Endothelial cell of umbilical vein (primary cell): ENCODE measurements at regions not wholly inside any gene's neighbourhood (a gene's known extent, or its start where the extent isn't known, plus 50 kb on each side); places are given as distances from the start of the nearest gene placed in this dataset.

Experiments
- BruUV-seq: library from RNA; stranded (reverse); fragments of 400-500 nt; replicated peaks from 2 replicates; lab custom pipeline; 2021; lab: Mats Ljungman, UMichigan
- CTCF ChIA-PET: fragments of 300-600, 350-600 bp; sonication (Branson Sonifier 250); formaldehyde crosslinking; loops from one replicate; lab custom pipeline; 2021; ENCODE audit warnings: antibody characterized with exemption, inconsistent platforms; lab: Charles Lee
- POLR2A ChIA-PET: fragments of 300-600, 350-600 bp; sonication (Branson Sonifier 250); formaldehyde crosslinking; loops from one replicate; lab custom pipeline; 2021; ENCODE audit warnings: antibody characterized with exemption, inconsistent platforms; lab: Charles Lee
- DNase-seq: peaks from one replicate; pipeline ENCODE4 v3.0.0-alpha.2; 2011; ENCODE audit warnings: low read depth, low spot score
- FAIRE-seq: peaks from 2 replicates; lab custom pipeline; 2011; peaks lifted over from hg19 to GRCh38; lab: Jason Lieb, UNC
- H2AFZ ChIP-seq: 2 replicates; pipeline ENCODE4 v1.6.0; 2012; ENCODE audit warnings: low read depth, low read length, control low read depth, inconsistent platforms
- H3K27ac ChIP-seq: 2 replicates; pipeline ENCODE4 v1.5.1; 2011; ENCODE audit warnings: low read depth, mild to moderate bottlenecking, control low read depth, low read length, moderate library complexity; ENCODE audit not compliant: insufficient read depth
- H3K27me3 ChIP-seq, 2 experiments: 2 replicates each; pipeline versions ENCODE4 v1.6.0 to v1.6.1; 2011; ENCODE audit warnings: low read length in 2 of 2, mixed read lengths in 1 of 2; ENCODE audit not compliant: control insufficient read depth in 2 of 2, insufficient read depth in 2 of 2
- H3K36me3 ChIP-seq, 2 experiments: 2 replicates in 1 of 2; 3 replicates in 1 of 2; pipeline ENCODE4 v1.5.1; 2011; ENCODE audit warnings: low read length in 2 of 2, mild to moderate bottlenecking in 1 of 2, moderate library complexity in 1 of 2; ENCODE audit not compliant: control insufficient read depth in 2 of 2, insufficient read depth in 2 of 2; ENCODE audit errors: extremely low read depth in 1 of 2
- H3K4me1 ChIP-seq: 3 replicates; pipeline ENCODE4 v1.5.1; 2011; ENCODE audit warnings: mild to moderate bottlenecking, low read length; ENCODE audit not compliant: control insufficient read depth, insufficient read depth; ENCODE audit errors: extremely low read depth
- H3K4me2 ChIP-seq: 2 replicates; pipeline ENCODE4 v1.6.1; 2011; ENCODE audit warnings: low read length, control low read depth, mixed read lengths; ENCODE audit not compliant: insufficient read depth
- H3K4me3 ChIP-seq, 3 experiments: fragments of 200-600 bp in 1 of 3; sonication (generic), shearing (Covaris generic) in 1 of 3; replicated peaks in 1 of 3; 2 replicates each; pipeline ENCODE4 v1.5.1; 2011 to 2016; ENCODE audit warnings: control low read depth in 3 of 3, low read length in 3 of 3, mild to moderate bottlenecking in 2 of 3, inconsistent platforms in 1 of 3, low read depth in 1 of 3, moderate library complexity in 1 of 3; ENCODE audit not compliant: insufficient read depth in 1 of 3
- H3K79me2 ChIP-seq: 2 replicates; pipeline ENCODE4 v1.6.0; 2012; ENCODE audit warnings: low read length, inconsistent platforms; ENCODE audit not compliant: control insufficient read depth, insufficient read depth
- H3K9ac ChIP-seq: replicated peaks from 2 replicates; pipeline ENCODE3; 2011; ENCODE audit warnings: low read length, control low read depth; ENCODE audit not compliant: insufficient read depth; ENCODE audit errors: extremely low read depth
- H3K9me1 ChIP-seq: replicated peaks from 3 replicates; pipeline ENCODE4 v1.6.0; 2011; ENCODE audit warnings: mild to moderate bottlenecking, low read length; ENCODE audit not compliant: control insufficient read depth, insufficient read depth; ENCODE audit errors: extremely low read depth
- H3K9me3 ChIP-seq: replicated peaks from 2 replicates; pipeline ENCODE4 v1.5.1; 2012; ENCODE audit warnings: low read length, inconsistent platforms; ENCODE audit not compliant: control insufficient read depth, insufficient read depth
- H4K20me1 ChIP-seq: replicated peaks from 2 replicates; pipeline ENCODE3; 2011; ENCODE audit warnings: mild to moderate bottlenecking, low read length; ENCODE audit not compliant: control insufficient read depth, insufficient read depth; ENCODE audit errors: extremely low read depth
- EZH2 ChIP-seq: IDR thresholded peaks from 2 replicates; pipeline ENCODE4 v1.6.1; 2012; ENCODE audit warnings: borderline replicate concordance, low read depth, mild to moderate bottlenecking, moderate library complexity, low read length, inconsistent platforms; ENCODE audit not compliant: severe bottlenecking
- FOS ChIP-seq: IDR thresholded peaks from 2 replicates; pipeline ENCODE4 v1.6.1; 2011; ENCODE audit warnings: mild to moderate bottlenecking, low read length, moderate library complexity, borderline replicate concordance; ENCODE audit not compliant: insufficient read depth
- GATA2 ChIP-seq: IDR thresholded peaks from 2 replicates; pipeline ENCODE4 v1.7.0; 2011; ENCODE audit warnings: low read depth, mild to moderate bottlenecking, moderate library complexity, mixed read lengths, low read length; ENCODE audit not compliant: insufficient read length, insufficient read depth
- JUN ChIP-seq: IDR thresholded peaks from 2 replicates; pipeline ENCODE4 v1.6.1; 2011; ENCODE audit warnings: borderline replicate concordance, low read depth; ENCODE audit not compliant: insufficient read length, insufficient read depth
- MYC ChIP-seq: IDR thresholded peaks from one replicate; pipeline ENCODE4 v1.6.1; 2011; ENCODE audit warnings: mild to moderate bottlenecking, low read depth, low read length
- POLR2A ChIP-seq: IDR thresholded peaks from 2 replicates; pipeline ENCODE4 v1.6.1; 2012; ENCODE audit warnings: low read depth, mild to moderate bottlenecking, control low read depth, low read length
- POLR2AphosphoS5 ChIP-seq: IDR thresholded peaks from 2 replicates; pipeline ENCODE4 v1.6.1; 2012; ENCODE audit warnings: low read depth, mild to moderate bottlenecking, control low read depth, low read length, moderate library complexity; ENCODE audit not compliant: insufficient read depth
- dilution Hi-C: fragments of 300-500 bp; cut with MboI; formaldehyde crosslinking; loops from one replicate; pipeline ENCODE4 v1.15.0; 2019; ENCODE audit warnings: low sequenced_read_pairs; ENCODE audit not compliant: extremely low pct_ligation_motif_present
- intact Hi-C: fragments of 100-400 bp; cut with micrococcal nuclease; formaldehyde crosslinking; loops from one replicate; pipeline ENCODE4 v1.10.0; 2022
- TF ChIP-seq, protein P1 (sequence below): IDR thresholded peaks from 2 replicates; pipeline ENCODE4 v1.6.1; 2011; ENCODE audit not compliant: insufficient read depth, insufficient read length
- TF ChIP-seq, protein P2 (sequence below), 2 donors: IDR thresholded peaks; 1 replicate in 1 of 2; 2 replicates in 1 of 2; pipeline ENCODE4 v1.5.1; 2011; ENCODE audit warnings: low read length in 2 of 2, mild to moderate bottlenecking in 2 of 2, moderate library complexity in 2 of 2, control low read depth in 1 of 2, inconsistent platforms in 1 of 2, low read depth in 1 of 2; ENCODE audit not compliant: insufficient read depth in 1 of 2; ENCODE audit errors: extremely low read depth in 1 of 2

DNA sequence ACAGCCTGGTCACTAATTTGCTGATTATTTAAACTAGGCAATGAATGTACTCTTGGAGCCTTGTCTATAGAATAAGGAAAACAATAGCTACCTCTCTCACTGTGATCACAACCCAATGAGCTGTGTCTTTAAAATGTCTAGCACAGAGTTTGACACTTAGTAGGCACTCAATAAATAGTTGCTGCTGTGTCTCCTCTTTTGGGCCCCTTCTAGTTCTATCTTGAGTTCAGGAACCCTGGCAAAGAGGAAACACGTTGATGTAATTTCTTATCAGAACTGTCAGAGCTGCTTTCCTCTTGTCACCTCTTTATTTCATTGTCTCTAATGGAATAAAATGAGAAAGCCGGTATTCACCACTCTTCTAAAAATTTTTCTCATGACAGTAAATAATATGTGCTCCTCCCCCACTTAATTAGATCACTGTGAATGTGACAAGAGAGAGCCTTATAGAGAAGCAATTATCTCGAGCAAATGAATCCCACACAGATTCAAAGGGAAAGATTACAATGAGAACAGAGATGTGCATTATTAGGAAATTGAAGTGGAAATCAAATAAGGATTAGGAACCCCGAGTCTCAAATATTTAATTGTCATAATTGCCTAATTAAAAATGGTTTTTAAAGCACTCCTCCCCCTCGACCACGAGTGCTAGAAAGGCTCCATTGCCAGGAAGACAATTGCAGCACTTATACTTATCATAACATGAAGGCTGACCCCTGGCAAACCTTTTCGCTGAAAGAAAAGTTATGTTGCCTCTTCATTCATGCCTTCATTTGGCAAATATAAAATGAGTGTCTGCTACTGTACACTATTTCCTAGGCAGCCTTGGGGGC, 175.0 kb upstream of the BDNF start:
- intact Hi-C loops (no loop called here), dilution Hi-C loops (no loop called here)
- POLR2A ChIA-PET, result no interaction called here
- Histone ChIP-seq H3K9me3 (no peaks in the 10 kb centered on the region), H3K4me3 (no peak overlapping the region), H3K79me2 (no peaks in the 10 kb centered on the region), H4K20me1 (no peaks in the 10 kb centered on the region), H3K27ac (no peak overlapping the region), H3K9me1 (no peaks in the 10 kb centered on the region), H3K36me3 (no peaks in the 10 kb centered on the region), H3K27me3 (peaks cover 0 to 3% of the 10 kb centered on the region in 2 experiments), H3K4me1 (no peaks in the 10 kb centered on the region), H2AFZ (no peak overlapping the region), H3K9ac (no peak overlapping the region), H3K4me2 (no peak overlapping the region)
- DNase-seq (no peak), FAIRE-seq (no peak)
- no TSS peak for BruUV-seq
- CTCF ChIA-PET, result interaction anchor here (1.1 to 1.5 kb wide), 2 partner anchors 9 to 35 kb away, joined by 4 to 5 read pairs; no protein-coding TSS in a partner anchor
- TF ChIP-seq EZH2 (no peak), POLR2AphosphoS5 (no peak), JUN (no peak), MYC (no peak), FOS (no peak), GATA2 (no peak), POLR2A (no peak)
- TF ChIP-seq, protein P1, sequence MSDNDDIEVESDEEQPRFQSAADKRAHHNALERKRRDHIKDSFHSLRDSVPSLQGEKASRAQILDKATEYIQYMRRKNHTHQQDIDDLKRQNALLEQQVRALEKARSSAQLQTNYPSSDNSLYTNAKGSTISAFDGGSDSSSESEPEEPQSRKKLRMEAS, result no peak
- TF ChIP-seq, protein P2, sequence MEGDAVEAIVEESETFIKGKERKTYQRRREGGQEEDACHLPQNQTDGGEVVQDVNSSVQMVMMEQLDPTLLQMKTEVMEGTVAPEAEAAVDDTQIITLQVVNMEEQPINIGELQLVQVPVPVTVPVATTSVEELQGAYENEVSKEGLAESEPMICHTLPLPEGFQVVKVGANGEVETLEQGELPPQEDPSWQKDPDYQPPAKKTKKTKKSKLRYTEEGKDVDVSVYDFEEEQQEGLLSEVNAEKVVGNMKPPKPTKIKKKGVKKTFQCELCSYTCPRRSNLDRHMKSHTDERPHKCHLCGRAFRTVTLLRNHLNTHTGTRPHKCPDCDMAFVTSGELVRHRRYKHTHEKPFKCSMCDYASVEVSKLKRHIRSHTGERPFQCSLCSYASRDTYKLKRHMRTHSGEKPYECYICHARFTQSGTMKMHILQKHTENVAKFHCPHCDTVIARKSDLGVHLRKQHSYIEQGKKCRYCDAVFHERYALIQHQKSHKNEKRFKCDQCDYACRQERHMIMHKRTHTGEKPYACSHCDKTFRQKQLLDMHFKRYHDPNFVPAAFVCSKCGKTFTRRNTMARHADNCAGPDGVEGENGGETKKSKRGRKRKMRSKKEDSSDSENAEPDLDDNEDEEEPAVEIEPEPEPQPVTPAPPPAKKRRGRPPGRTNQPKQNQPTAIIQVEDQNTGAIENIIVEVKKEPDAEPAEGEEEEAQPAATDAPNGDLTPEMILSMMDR (IDR thresholded peaks at IDR 0.05; ENCODE audit: extremely low read depth in 1 of 2, insufficient read depth in 1 of 2, low read depth in 1 of 2, low read length in 2 of 2), result no peak
